Panc1 (cell line): ENCODE measurements at regions not wholly inside any gene's neighbourhood (a gene's known extent, or its start where the extent isn't known, plus 50 kb on each side); places are given as distances from the start of the nearest gene placed in this dataset.
"Not testable (repeated sequence)": the region's sequence is repeated elsewhere in the genome, so short reads cannot be mapped to it uniquely, and the experiment has no call there.

Experiments used
- ATAC-seq: fragments of 200-7000 bp; cut with Tn5 transposase; 2 replicates; pipeline ENCODE4 v1.9.1; 2020; ENCODE audit warnings: mild to moderate bottlenecking, moderate library complexity
- BruUV-seq: library from RNA; stranded (reverse); fragments of 400-500 nt; replicated peaks from 2 replicates; lab custom pipeline; 2021; lab: Mats Ljungman, UMichigan
- CTCF ChIA-PET: fragments of 300-600 bp; sonication (Branson Sonifier 250); formaldehyde crosslinking; loops from one replicate; lab custom pipeline; 2022; ENCODE audit warnings: antibody characterized with exemption; lab: Charles Lee
- POLR2A ChIA-PET: fragments of 300-600 bp; sonication (Branson Sonifier 250); formaldehyde crosslinking; loops from one replicate; lab custom pipeline; 2022; ENCODE audit warnings: antibody characterized with exemption; lab: Charles Lee
- DNase-seq: peaks from one replicate; pipeline ENCODE4 v3.0.0-alpha.2; 2010; ENCODE audit warnings: low read depth, low spot score
- H3K27ac ChIP-seq: 2 replicates; pipeline ENCODE4 v1.5.1; 2011; ENCODE audit warnings: mild to moderate bottlenecking, low read length, inconsistent platforms
- H3K27me3 ChIP-seq: fragments of 200-500 bp; sonication (Bioruptor generic); 2 replicates; pipeline ENCODE4 v1.6.0; 2014; ENCODE audit warnings: low read length, inconsistent platforms; ENCODE audit not compliant: control insufficient read depth, insufficient read depth
- H3K36me3 ChIP-seq: fragments of 200-500 bp; sonication (Bioruptor generic); 2 replicates; pipeline ENCODE4 v1.5.1; 2014; ENCODE audit warnings: inconsistent platforms, mild to moderate bottlenecking, low read length, moderate library complexity; ENCODE audit not compliant: control insufficient read depth, insufficient read depth
- H3K4me1 ChIP-seq: 2 replicates; pipeline ENCODE4 v1.5.1; 2011; ENCODE audit warnings: inconsistent platforms, mild to moderate bottlenecking, low read length, moderate library complexity; ENCODE audit not compliant: control insufficient read depth, insufficient read depth
- H3K4me3 ChIP-seq, 2 experiments: 2 replicates each; pipeline ENCODE4 v1.5.1; 2011 to 2012; ENCODE audit warnings: low read depth in 2 of 2, low read length in 2 of 2, mild to moderate bottlenecking in 2 of 2, inconsistent platforms in 1 of 2, moderate library complexity in 1 of 2
- H3K9me3 ChIP-seq: fragments of 200-500 bp; sonication (Bioruptor generic); 2 replicates; pipeline ENCODE4 v1.5.1; 2014; ENCODE audit warnings: low read depth, mild to moderate bottlenecking, inconsistent platforms, low read length, moderate library complexity; ENCODE audit not compliant: control insufficient read depth, insufficient read depth
- CTCF ChIP-seq: fragments of 450-650 bp; IDR thresholded peaks from 2 replicates; pipeline ENCODE4 v1.5.1; 2017; ENCODE audit warnings: mild to moderate bottlenecking
- POLR2AphosphoS5 ChIP-seq: IDR thresholded peaks from 2 replicates; pipeline ENCODE4 v1.6.1; 2012; ENCODE audit warnings: mild to moderate bottlenecking, low read depth, low read length, moderate library complexity
- REST ChIP-seq, 2 experiments: IDR thresholded peaks; 2 replicates each; pipeline ENCODE4 v1.6.1; 2011 to 2012; ENCODE audit warnings: low read depth in 2 of 2, control low read depth in 1 of 2, low read length in 1 of 2, mild to moderate bottlenecking in 1 of 2, moderate library complexity in 1 of 2; ENCODE audit not compliant: insufficient read depth in 1 of 2
- SIN3A ChIP-seq: IDR thresholded peaks from 2 replicates; pipeline ENCODE4 v1.6.1; 2012; ENCODE audit warnings: low read depth, mild to moderate bottlenecking, low read length, moderate library complexity, borderline replicate concordance; ENCODE audit not compliant: insufficient read depth
- TCF7L2 ChIP-seq: IDR thresholded peaks from 2 replicates; pipeline ENCODE4 v1.6.1; 2011; ENCODE audit warnings: mild to moderate bottlenecking, low read depth, low read length, inconsistent platforms
- in situ Hi-C: cut with HindIII; loops from 2 replicates; pipeline ENCODE4 v1.10.0; 2016; ENCODE audit warnings: low sequenced_read_pairs, low pct_unique_long_range_greater_than_20kb
- intact Hi-C: fragments of 100-400 bp; cut with micrococcal nuclease; formaldehyde crosslinking; loops from one replicate; pipeline ENCODE4 v1.10.0; 2022; ENCODE audit not compliant: unreplicated experiment

GRCh38 chr6:157732416-157733161, 90.5 kb upstream of the SNX9 start:
- in situ Hi-C loops (no loop called here), intact Hi-C loops (no loop called here)
- H3K4me3 ChIP-seq: no peak overlapping the region
- POLR2A ChIA-PET: no interaction called here
- no peak for ATAC-seq
- no peaks in the 10 kb centered on the region for H3K9me3 ChIP-seq
- no peaks in the 10 kb centered on the region for H3K27me3 ChIP-seq
- DNase-seq: no peak
- no TSS peak for BruUV-seq
- H3K36me3 ChIP-seq: no peaks in the 10 kb centered on the region
- CTCF ChIA-PET: no interaction called here
- TF ChIP-seq REST (IDR thresholded peaks at IDR 0.05; ENCODE audit: insufficient read depth in 1 of 2, low read depth in 2 of 2, low read length in 1 of 2) (no peak), CTCF (no peak), SIN3A (no peak), TCF7L2 (no peak), POLR2AphosphoS5 (no peak)
- H3K4me1 ChIP-seq: no peaks in the 10 kb centered on the region
- no peak overlapping the region for H3K27ac ChIP-seq

GRCh38 chr6:157736555-157736954, 86.5 kb upstream of the SNX9 start:
- BruUV-seq, DNase-seq, intact Hi-C loops, CTCF ChIA-PET, ATAC-seq, H3K27ac ChIP-seq, H3K4me1 ChIP-seq, H3K4me3 ChIP-seq, H3K27me3 ChIP-seq, H3K36me3 ChIP-seq, POLR2A ChIA-PET, in situ Hi-C loops, H3K9me3 ChIP-seq: not testable (repeated sequence)

GRCh38 chr6:157741321-157741947, 81.6 kb upstream of the SNX9 start:
- in situ Hi-C loops: no loop called here
- POLR2A ChIA-PET: no interaction called here
- intact Hi-C loops: no loop called here

More at GRCh38 chr6:157741321-157741947, 81.6 kb upstream of the SNX9 start:
- Histone ChIP-seq H3K4me3 (no peak overlapping the region), H3K4me1 (no peaks in the 10 kb centered on the region), H3K36me3 (no peaks in the 10 kb centered on the region), H3K27ac (no peak overlapping the region), H3K27me3 (no peaks in the 10 kb centered on the region), H3K9me3 (no peaks in the 10 kb centered on the region)
- no peak for ATAC-seq
- TF ChIP-seq TCF7L2 (no peak), REST (IDR thresholded peaks at IDR 0.05; ENCODE audit: insufficient read depth in 1 of 2, low read depth in 2 of 2, low read length in 1 of 2) (no peak), SIN3A (no peak), POLR2AphosphoS5 (no peak), CTCF (no peak)
- CTCF ChIA-PET: no interaction called here
- DNase-seq: no peak
- BruUV-seq: no TSS peak
